Ascending aorta (tissue), 2 donors: ENCODE measurements at regions not wholly inside any gene's neighbourhood (a gene's known extent, or its start where the extent isn't known, plus 50 kb on each side); places are given as distances from the start of the nearest gene placed in this dataset.

Experiments used
- DNase-seq, 2 donors: peaks; one replicate each; pipeline ENCODE4 v3.0.0-alpha.2; 2019; ENCODE audit warnings: low spot score in 2 of 2
- H3K27ac ChIP-seq, 2 donors: fragments of 200-600 bp; sonication (generic); one replicate each; pipeline ENCODE4 v1.5.1; 2016 to 2017; ENCODE audit warnings: mild to moderate bottlenecking in 1 of 2
- H3K27me3 ChIP-seq: fragments of 200-600 bp; sonication (generic); one replicate; pipeline ENCODE4 v1.5.1; 2017
- H3K36me3 ChIP-seq, 2 donors: fragments of 200-600 bp; sonication (generic); one replicate each; pipeline ENCODE4 v1.5.1; 2016
- H3K4me1 ChIP-seq, 2 donors: fragments of 200-600 bp; sonication (generic); one replicate each; pipeline ENCODE4 v1.5.1; 2016 to 2017; ENCODE audit warnings: mild to moderate bottlenecking in 1 of 2
- H3K4me3 ChIP-seq, 2 donors: fragments of 200-600 bp; sonication (generic); one replicate each; pipeline ENCODE4 v1.5.1; 2016 to 2017; ENCODE audit warnings: mild to moderate bottlenecking in 1 of 2
- H3K9me3 ChIP-seq, 2 donors: fragments of 200-600 bp; sonication (generic); one replicate each; pipeline ENCODE4 v1.5.1; 2016
- CTCF ChIP-seq, 3 experiments: fragments of 200-600 bp in 2 of 3; fragments of 450-650 bp in 1 of 3; sonication (generic) in 2 of 3; IDR thresholded peaks; one replicate each; pipeline ENCODE4 v1.5.1; 2016 to 2019; ENCODE audit warnings: antibody characterized with exemption in 3 of 3, mild to moderate bottlenecking in 1 of 3, moderate library complexity in 1 of 3
- intact Hi-C: fragments of 100-400 bp; cut with DNase I; formaldehyde crosslinking; loops from one replicate; pipeline ENCODE4 v1.15.1; 2023

GRCh38 chr10:61346796-61347413 is 106.3 kb downstream of the TMEM26 start:
- no peak overlapping the region for H3K4me3 ChIP-seq
- H3K27ac ChIP-seq: no peak overlapping the region
- intact Hi-C loops: no loop called here
- no peak for TF ChIP-seq CTCF (IDR thresholded peaks at IDR 0.05)
- H3K4me1 ChIP-seq: no peaks in the 10 kb centered on the region
- no peaks in the 10 kb centered on the region for H3K36me3 ChIP-seq
- no peak for DNase-seq
- no peaks in the 10 kb centered on the region for H3K27me3 ChIP-seq
- no peaks in the 10 kb centered on the region for H3K9me3 ChIP-seq

GRCh38 chr10:61343796-61344195 is 109.4 kb downstream of the TMEM26 start:
- Histone ChIP-seq H3K4me1 (no peaks in the 10 kb centered on the region), H3K27me3 (no peaks in the 10 kb centered on the region), H3K27ac (no peak overlapping the region), H3K4me3 (no peak overlapping the region), H3K36me3 (no peaks in the 10 kb centered on the region), H3K9me3 (no peaks in the 10 kb centered on the region)
- intact Hi-C loops: no loop called here
- no peak for DNase-seq
- TF ChIP-seq CTCF (IDR thresholded peaks at IDR 0.05): no peak

- H3K27me3 ChIP-seq: no peaks in the 10 kb centered on the region
- intact Hi-C loops: no loop called here
- no peak for DNase-seq
- H3K36me3 ChIP-seq: no peaks in the 10 kb centered on the region
- no peaks in the 10 kb centered on the region for H3K4me1 ChIP-seq
- H3K4me3 ChIP-seq: no peak overlapping the region
- no peak for TF ChIP-seq CTCF (IDR thresholded peaks at IDR 0.05)
- H3K9me3 ChIP-seq: no peaks in the 10 kb centered on the region
- H3K27ac ChIP-seq: no peak overlapping the region
Observed at GRCh38 chr10:61342858-61343572, 110.2 kb downstream of the TMEM26 start.

- Histone ChIP-seq H3K27me3 (no peaks in the 10 kb centered on the region), H3K9me3 (no peaks in the 10 kb centered on the region), H3K36me3 (no peaks in the 10 kb centered on the region), H3K27ac (no peak overlapping the region), H3K4me1 (no peaks in the 10 kb centered on the region), H3K4me3 (no peak overlapping the region)
- DNase-seq: no peak
- intact Hi-C loops: no loop called here
- no peak for TF ChIP-seq CTCF (IDR thresholded peaks at IDR 0.05)
Observed at GRCh38 chr10:61341008-61341407, 112.2 kb downstream of the TMEM26 start.

- Histone ChIP-seq H3K27ac (no peak overlapping the region), H3K4me3 (no peak overlapping the region), H3K36me3 (no peaks in the 10 kb centered on the region), H3K4me1 (no peaks in the 10 kb centered on the region), H3K9me3 (no peaks in the 10 kb centered on the region), H3K27me3 (no peaks in the 10 kb centered on the region)
- intact Hi-C loops: no loop called here
- DNase-seq: no peak
- no peak for TF ChIP-seq CTCF (IDR thresholded peaks at IDR 0.05)
Observed at GRCh38 chr10:61338146-61338545, 115.0 kb downstream of the TMEM26 start.
